ENCODE measurements at regions not wholly inside any gene's neighbourhood (a gene's known extent, or its start where the extent isn't known, plus 50 kb on each side); places are given as distances from the start of the nearest gene placed in this dataset.

DNA sequence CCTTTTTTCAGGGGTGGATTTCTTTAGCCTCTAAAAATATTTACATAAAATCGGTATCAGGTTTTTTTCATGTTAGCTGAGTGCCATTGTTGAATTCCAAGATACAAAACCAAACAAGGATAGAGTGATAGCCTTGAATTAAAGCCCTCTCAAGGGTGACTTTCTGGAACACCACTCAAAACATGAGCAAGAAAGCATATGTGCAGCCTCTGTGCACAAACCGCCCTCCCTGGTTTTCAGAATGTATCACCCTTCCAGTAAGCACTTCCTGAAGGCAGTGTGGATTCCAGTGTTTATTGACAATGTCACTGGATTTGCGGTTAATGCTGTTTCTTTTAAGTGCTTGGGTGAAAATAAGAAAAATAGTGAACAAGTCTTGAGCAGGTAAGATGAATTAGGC is 597.7 kb downstream of the TMEM114 start:
- ATAC-seq = no peak
- ChIA-PET CTCF (no interaction called here), RAD21 (ENCODE audit: low non-redundant PET in 1 of 2, low total read pairs in 2 of 2, uncharacterized antibody in 2 of 2, unreplicated experiment in 2 of 2) (no interaction called here), POLR2A (no interaction called here)
- intact Hi-C loops (cut with micrococcal nuclease) = no loop called here
- Histone ChIP-seq H4K20me1 (ENCODE audit: insufficient read depth) (no peaks in the 10 kb centered on the region), H3K4me3 (replicated peaks in 1 of 2; ENCODE audit: low read depth in 1 of 2, low read length in 2 of 2) (no peak overlapping the region), H3K4me1 (ENCODE audit: control insufficient read depth in 1 of 2, insufficient read depth in 2 of 2, low read length in 2 of 2) (no peaks in the 10 kb centered on the region), H3K4me2 (ENCODE audit: low read length) (no peak overlapping the region), H3K9me2 (ENCODE audit: insufficient read depth) (no peaks in the 10 kb centered on the region), H3K9me3 (ENCODE audit: control insufficient read depth in 1 of 2, insufficient read depth in 1 of 2, low read depth in 1 of 2, low read length in 2 of 2) (peaks cover 3 to 27% of the 10 kb centered on the region in 2 experiments; a peak in 2 of 4 replicates), H3K27ac (ENCODE audit: low read depth, low read length) (no peak overlapping the region), H3K36me3 (ENCODE audit: control insufficient read depth in 1 of 2, insufficient read depth in 2 of 2, low read length in 2 of 2) (no peaks in the 10 kb centered on the region), H3K9ac (ENCODE audit: low read length) (no peak overlapping the region), H3K27me3 (ENCODE audit: insufficient read depth, low read length) (no peaks in the 10 kb centered on the region), H3K79me2 (ENCODE audit: insufficient read depth, low read length) (no peaks in the 10 kb centered on the region), H2AFZ (ENCODE audit: low read depth, low read length, poor library complexity, severe bottlenecking) (no peak overlapping the region)
- BruUV-seq (replicated peaks) = no TSS peak
- TF ChIP-seq SIN3A (IDR thresholded peaks at IDR 0.05; ENCODE audit: low read depth) (no peak), FOSL1 (IDR thresholded peaks at IDR 0.05; ENCODE audit: low read depth) (no peak), POLR2AphosphoS5 (IDR thresholded peaks at IDR 0.05; ENCODE audit: low read depth, low read length) (no peak), RAD21 (IDR thresholded peaks at IDR 0.05; ENCODE audit: low read depth) (no peak), ELF1 (IDR thresholded peaks at IDR 0.05; ENCODE audit: borderline replicate concordance, low read depth) (no peak), ZFX (IDR thresholded peaks at IDR 0.05) (no peak), EZH2 (IDR thresholded peaks at IDR 0.05) (no peak), EZH2phosphoT487 (IDR thresholded peaks at IDR 0.05; ENCODE audit: borderline replicate concordance) (no peak), SP1 (IDR thresholded peaks at IDR 0.05; ENCODE audit: low read depth) (no peak), JUND (IDR thresholded peaks at IDR 0.05) (no peak), EGR1 (IDR thresholded peaks at IDR 0.05; ENCODE audit: low read depth) (no peak), POLR2A (IDR thresholded peaks at IDR 0.05; ENCODE audit: borderline replicate concordance, extremely low read depth, insufficient read depth, insufficient read length) (no peak), CEBPB (IDR thresholded peaks at IDR 0.05; ENCODE audit: low read depth) (no peak), CBX3 (IDR thresholded peaks at IDR 0.05; ENCODE audit: low read depth) (no peak), SRF (IDR thresholded peaks at IDR 0.05; ENCODE audit: low read depth) (no peak)
- TF ChIP-seq, protein P1, sequence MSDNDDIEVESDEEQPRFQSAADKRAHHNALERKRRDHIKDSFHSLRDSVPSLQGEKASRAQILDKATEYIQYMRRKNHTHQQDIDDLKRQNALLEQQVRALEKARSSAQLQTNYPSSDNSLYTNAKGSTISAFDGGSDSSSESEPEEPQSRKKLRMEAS (IDR thresholded peaks at IDR 0.05) = no peak
- TF ChIP-seq, protein P2, sequence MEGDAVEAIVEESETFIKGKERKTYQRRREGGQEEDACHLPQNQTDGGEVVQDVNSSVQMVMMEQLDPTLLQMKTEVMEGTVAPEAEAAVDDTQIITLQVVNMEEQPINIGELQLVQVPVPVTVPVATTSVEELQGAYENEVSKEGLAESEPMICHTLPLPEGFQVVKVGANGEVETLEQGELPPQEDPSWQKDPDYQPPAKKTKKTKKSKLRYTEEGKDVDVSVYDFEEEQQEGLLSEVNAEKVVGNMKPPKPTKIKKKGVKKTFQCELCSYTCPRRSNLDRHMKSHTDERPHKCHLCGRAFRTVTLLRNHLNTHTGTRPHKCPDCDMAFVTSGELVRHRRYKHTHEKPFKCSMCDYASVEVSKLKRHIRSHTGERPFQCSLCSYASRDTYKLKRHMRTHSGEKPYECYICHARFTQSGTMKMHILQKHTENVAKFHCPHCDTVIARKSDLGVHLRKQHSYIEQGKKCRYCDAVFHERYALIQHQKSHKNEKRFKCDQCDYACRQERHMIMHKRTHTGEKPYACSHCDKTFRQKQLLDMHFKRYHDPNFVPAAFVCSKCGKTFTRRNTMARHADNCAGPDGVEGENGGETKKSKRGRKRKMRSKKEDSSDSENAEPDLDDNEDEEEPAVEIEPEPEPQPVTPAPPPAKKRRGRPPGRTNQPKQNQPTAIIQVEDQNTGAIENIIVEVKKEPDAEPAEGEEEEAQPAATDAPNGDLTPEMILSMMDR (IDR thresholded peaks at IDR 0.05 in 2 of 3, conservative IDR thresholded peaks at IDR 0.05 in 1 of 3; ENCODE audit: borderline replicate concordance in 1 of 3, insufficient read depth in 1 of 3, low read depth in 2 of 3, low read length in 2 of 3) = no peak
- TF ChIP-seq, protein P3, sequence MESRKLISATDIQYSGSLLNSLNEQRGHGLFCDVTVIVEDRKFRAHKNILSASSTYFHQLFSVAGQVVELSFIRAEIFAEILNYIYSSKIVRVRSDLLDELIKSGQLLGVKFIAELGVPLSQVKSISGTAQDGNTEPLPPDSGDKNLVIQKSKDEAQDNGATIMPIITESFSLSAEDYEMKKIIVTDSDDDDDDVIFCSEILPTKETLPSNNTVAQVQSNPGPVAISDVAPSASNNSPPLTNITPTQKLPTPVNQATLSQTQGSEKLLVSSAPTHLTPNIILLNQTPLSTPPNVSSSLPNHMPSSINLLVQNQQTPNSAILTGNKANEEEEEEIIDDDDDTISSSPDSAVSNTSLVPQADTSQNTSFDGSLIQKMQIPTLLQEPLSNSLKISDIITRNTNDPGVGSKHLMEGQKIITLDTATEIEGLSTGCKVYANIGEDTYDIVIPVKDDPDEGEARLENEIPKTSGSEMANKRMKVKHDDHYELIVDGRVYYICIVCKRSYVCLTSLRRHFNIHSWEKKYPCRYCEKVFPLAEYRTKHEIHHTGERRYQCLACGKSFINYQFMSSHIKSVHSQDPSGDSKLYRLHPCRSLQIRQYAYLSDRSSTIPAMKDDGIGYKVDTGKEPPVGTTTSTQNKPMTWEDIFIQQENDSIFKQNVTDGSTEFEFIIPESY (IDR thresholded peaks at IDR 0.05; ENCODE audit: extremely low read depth, insufficient replicate concordance, low read length) = no peak
- no peak for DNase-seq (ENCODE audit: low read depth, low spot score)

Measured in HCT116 (cell line).